Calu3 (cell line): ENCODE measurements at regions not wholly inside any gene's neighbourhood (a gene's known extent, or its start where the extent isn't known, plus 50 kb on each side); places are given as distances from the start of the nearest gene placed in this dataset.

ENCODE experiments used
- BruUV-seq: library from RNA; stranded (reverse); fragments of 400-500 nt; replicated peaks from 2 replicates; lab custom pipeline; 2021; lab: Mats Ljungman, UMichigan
- CTCF ChIA-PET: fragments of 300-600 bp; sonication (Branson Sonifier 250); formaldehyde crosslinking; loops from one replicate; lab custom pipeline; 2022; ENCODE audit warnings: antibody characterized with exemption; lab: Charles Lee
- DNase-seq: peaks from one replicate; pipeline ENCODE4 v3.0.0; 2022
- H3K27ac Mint-ChIP-seq: one replicate; pipeline ENCODE4 v1.8.0; 2022; ENCODE audit warnings: mixed read lengths; ENCODE audit not compliant: unreplicated experiment
- H3K27me3 Mint-ChIP-seq: one replicate; pipeline ENCODE4 v1.8.0; 2022; ENCODE audit warnings: mixed read lengths; ENCODE audit not compliant: unreplicated experiment
- H3K36me3 Mint-ChIP-seq: one replicate; pipeline ENCODE4 v1.8.0; 2022; ENCODE audit warnings: mild to moderate bottlenecking, moderate library complexity, mixed read lengths; ENCODE audit not compliant: insufficient read depth, unreplicated experiment
- H3K4me1 Mint-ChIP-seq: one replicate; pipeline ENCODE4 v1.8.0; 2022; ENCODE audit warnings: mild to moderate bottlenecking, low read depth, mixed read lengths; ENCODE audit not compliant: unreplicated experiment
- H3K4me3 Mint-ChIP-seq: one replicate; pipeline ENCODE4 v1.8.0; 2022; ENCODE audit warnings: mild to moderate bottlenecking, low read depth, moderate library complexity, mixed read lengths; ENCODE audit not compliant: unreplicated experiment
- H3K9me3 Mint-ChIP-seq: one replicate; pipeline ENCODE4 v1.8.0; 2022; ENCODE audit warnings: low read depth, mixed read lengths; ENCODE audit not compliant: unreplicated experiment
- intact Hi-C: fragments of 100-400 bp; cut with micrococcal nuclease; formaldehyde crosslinking; loops from one replicate; pipeline ENCODE4 v1.10.0; 2022; ENCODE audit not compliant: unreplicated experiment
- TF ChIP-seq, protein P1 (sequence below): fragments of 200-600 bp; IDR thresholded peaks from one replicate; pipeline ENCODE4 v1.8.0; 2022; ENCODE audit warnings: antibody characterized with exemption; ENCODE audit not compliant: unreplicated experiment

DNA sequence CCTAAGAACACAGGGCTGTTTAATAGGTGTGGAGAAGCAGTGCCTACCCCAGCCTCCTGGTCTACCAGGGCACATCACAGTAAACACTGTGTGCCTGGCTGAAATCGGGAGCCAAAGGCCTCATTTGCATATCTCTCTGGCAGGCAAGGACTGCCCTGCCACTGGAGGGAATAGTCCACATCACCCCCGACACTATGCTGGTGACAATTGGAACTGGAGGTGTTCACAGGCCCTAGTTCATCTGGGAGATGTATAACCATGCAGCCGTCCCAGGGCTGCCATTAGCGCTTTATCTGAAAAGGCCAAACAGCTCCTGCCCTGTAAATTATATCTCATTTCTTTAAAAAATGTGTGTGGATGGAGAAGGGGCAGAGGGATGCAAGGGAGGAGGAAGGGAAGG lies 150.3 kb downstream of the LINC00237 start:
- no TSS peak for BruUV-seq
- Mint-ChIP-seq H3K27me3 (peaks cover 46% of the 10 kb centered on the region), H3K4me1 (no peaks in the 10 kb centered on the region), H3K9me3 (no peaks in the 10 kb centered on the region), H3K4me3 (no peak overlapping the region), H3K27ac (no peak overlapping the region), H3K36me3 (no peaks in the 10 kb centered on the region)
- no peak for DNase-seq
- TF ChIP-seq, protein P1, sequence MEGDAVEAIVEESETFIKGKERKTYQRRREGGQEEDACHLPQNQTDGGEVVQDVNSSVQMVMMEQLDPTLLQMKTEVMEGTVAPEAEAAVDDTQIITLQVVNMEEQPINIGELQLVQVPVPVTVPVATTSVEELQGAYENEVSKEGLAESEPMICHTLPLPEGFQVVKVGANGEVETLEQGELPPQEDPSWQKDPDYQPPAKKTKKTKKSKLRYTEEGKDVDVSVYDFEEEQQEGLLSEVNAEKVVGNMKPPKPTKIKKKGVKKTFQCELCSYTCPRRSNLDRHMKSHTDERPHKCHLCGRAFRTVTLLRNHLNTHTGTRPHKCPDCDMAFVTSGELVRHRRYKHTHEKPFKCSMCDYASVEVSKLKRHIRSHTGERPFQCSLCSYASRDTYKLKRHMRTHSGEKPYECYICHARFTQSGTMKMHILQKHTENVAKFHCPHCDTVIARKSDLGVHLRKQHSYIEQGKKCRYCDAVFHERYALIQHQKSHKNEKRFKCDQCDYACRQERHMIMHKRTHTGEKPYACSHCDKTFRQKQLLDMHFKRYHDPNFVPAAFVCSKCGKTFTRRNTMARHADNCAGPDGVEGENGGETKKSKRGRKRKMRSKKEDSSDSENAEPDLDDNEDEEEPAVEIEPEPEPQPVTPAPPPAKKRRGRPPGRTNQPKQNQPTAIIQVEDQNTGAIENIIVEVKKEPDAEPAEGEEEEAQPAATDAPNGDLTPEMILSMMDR = no peak
- CTCF ChIA-PET = no interaction called here
- intact Hi-C loops = no loop called here

GRCh38 chr20:20953738-20954618 lies 152.2 kb downstream of the LINC00237 start:
- peaks cover 42% of the 10 kb centered on the region for H3K27me3 Mint-ChIP-seq
- H3K27ac Mint-ChIP-seq = no peak overlapping the region
- intact Hi-C loops = no loop called here
- CTCF ChIA-PET = no interaction called here
- DNase-seq = no peak
- H3K36me3 Mint-ChIP-seq = no peaks in the 10 kb centered on the region
- H3K9me3 Mint-ChIP-seq = no peaks in the 10 kb centered on the region
- H3K4me3 Mint-ChIP-seq = no peak overlapping the region
- TF ChIP-seq, protein P1 = no peak
- no TSS peak for BruUV-seq
- no peaks in the 10 kb centered on the region for H3K4me1 Mint-ChIP-seq

DNA sequence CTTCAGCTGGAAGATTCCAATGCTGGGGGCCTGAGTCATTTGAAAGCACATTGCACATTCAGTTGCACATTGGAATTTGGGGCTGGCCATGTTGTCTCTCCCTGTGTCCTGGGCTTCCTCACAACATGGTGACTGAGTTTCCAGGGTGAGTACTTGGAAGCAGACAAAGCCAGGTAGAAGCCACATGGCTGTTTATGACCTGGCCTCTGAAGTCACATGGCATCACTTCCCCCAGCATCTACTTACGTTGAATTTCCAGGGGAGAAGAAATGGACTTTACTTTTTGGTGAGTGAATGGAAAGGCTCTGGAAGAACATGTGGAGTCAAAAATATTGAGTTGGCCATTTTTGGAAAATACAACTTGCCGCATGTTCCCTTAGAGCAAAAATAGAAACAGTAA lies 155.5 kb downstream of the LINC00237 start:
- H3K4me3 Mint-ChIP-seq = no peak overlapping the region
- intact Hi-C loops = no loop called here
- CTCF ChIA-PET = no interaction called here
- no peak for DNase-seq
- H3K36me3 Mint-ChIP-seq = no peaks in the 10 kb centered on the region
- BruUV-seq = no TSS peak
- peaks cover 28% of the 10 kb centered on the region for H3K27me3 Mint-ChIP-seq
- H3K27ac Mint-ChIP-seq = no peak overlapping the region
- no peaks in the 10 kb centered on the region for H3K9me3 Mint-ChIP-seq
- H3K4me1 Mint-ChIP-seq = no peaks in the 10 kb centered on the region
- TF ChIP-seq, protein P1 = no peak

GRCh38 chr20:20946122-20946759 lies 159.9 kb downstream of the LINC00237 start:
- CTCF ChIA-PET = no interaction called here
- Mint-ChIP-seq H3K27ac (no peak overlapping the region), H3K4me3 (no peak overlapping the region), H3K4me1 (no peaks in the 10 kb centered on the region), H3K9me3 (no peaks in the 10 kb centered on the region), H3K36me3 (no peaks in the 10 kb centered on the region), H3K27me3 (no peaks in the 10 kb centered on the region)
- TF ChIP-seq, protein P1 = no peak
- no peak for DNase-seq
- BruUV-seq = no TSS peak
- intact Hi-C loops = no loop called here
